IMR-90 (cell line): ENCODE measurements at regions not wholly inside any gene's neighbourhood (a gene's known extent, or its start where the extent isn't known, plus 50 kb on each side); places are given as distances from the start of the nearest gene placed in this dataset.

ENCODE experiments used
- ATAC-seq: fragments of 200-7000 bp; cut with Tn5 transposase; 2 replicates; pipeline ENCODE4 v1.9.1; 2020; ENCODE audit warnings: low read depth, mild to moderate bottlenecking, moderate library complexity
- BruUV-seq: library from RNA; stranded (reverse); fragments of 400-500 nt; replicated peaks from 2 replicates; lab custom pipeline; 2021; lab: Mats Ljungman, UMichigan
- CTCF ChIA-PET: fragments of 300-600 bp; formaldehyde crosslinking; extraction: SDS; loops from one replicate; lab custom pipeline; 2021; ENCODE audit warnings: antibody characterized with exemption; lab: Yijun Ruan, JAX
- POLR2A ChIA-PET: fragments of 300-600 bp; sonication (Branson Sonifier 250); formaldehyde crosslinking; loops from one replicate; lab custom pipeline; 2022; ENCODE audit warnings: antibody characterized with exemption; ENCODE audit not compliant: unreplicated experiment; lab: Charles Lee
- DNase-seq: peaks from one replicate; pipeline ENCODE4 v3.0.0; 2013
- H2AFZ ChIP-seq: replicated peaks from 2 replicates; pipeline ENCODE3; 2013; ENCODE audit warnings: low read length, mild to moderate bottlenecking; ENCODE audit not compliant: poor library complexity
- H2AK5ac ChIP-seq: 2 replicates; pipeline ENCODE4 v1.6.1; 2013; ENCODE audit warnings: low read depth, low read length, inconsistent platforms
- H2AK9ac ChIP-seq: replicated peaks from 2 replicates; pipeline ENCODE3; 2013; ENCODE audit warnings: mild to moderate bottlenecking, low read depth, low read length, moderate library complexity; ENCODE audit not compliant: poor library complexity
- H2BK120ac ChIP-seq: 2 replicates; pipeline ENCODE4 v1.6.1; 2013; ENCODE audit warnings: low read depth, low read length, inconsistent platforms
- H2BK15ac ChIP-seq: 3 replicates; pipeline ENCODE4 v1.6.1; 2013; ENCODE audit warnings: low read depth, low read length, inconsistent platforms
- H2BK20ac ChIP-seq: 2 replicates; pipeline ENCODE4 v1.6.1; 2013; ENCODE audit warnings: low read depth, mild to moderate bottlenecking, inconsistent platforms, low read length, moderate library complexity
- H2BK5ac ChIP-seq: 2 replicates; pipeline ENCODE4 v1.6.1; 2013; ENCODE audit warnings: mild to moderate bottlenecking, low read depth, low read length, inconsistent platforms; ENCODE audit not compliant: poor library complexity, severe bottlenecking
- H3K14ac ChIP-seq: replicated peaks from 2 replicates; pipeline ENCODE4 v1.6.1; 2013; ENCODE audit warnings: low read depth, low read length, inconsistent platforms
- H3K18ac ChIP-seq: 2 replicates; pipeline ENCODE4 v1.6.1; 2013; ENCODE audit warnings: low read depth, low read length, control low read depth
- H3K23ac ChIP-seq: 2 replicates; pipeline ENCODE4 v1.6.1; 2013; ENCODE audit warnings: low read depth, low read length, inconsistent platforms
- H3K27ac ChIP-seq: 2 replicates; pipeline ENCODE4 v1.5.1; 2013; ENCODE audit warnings: mild to moderate bottlenecking, control low read depth, low read length; ENCODE audit not compliant: insufficient read depth
- H3K27me3 ChIP-seq: 2 replicates; pipeline ENCODE4 v1.6.1; 2013; ENCODE audit warnings: low read length; ENCODE audit not compliant: control insufficient read depth, insufficient read depth
- H3K36me3 ChIP-seq: 2 replicates; pipeline ENCODE4 v1.6.1; 2013; ENCODE audit warnings: low read length, mixed read lengths; ENCODE audit not compliant: control insufficient read depth, insufficient read depth
- H3K4ac ChIP-seq: 2 replicates; pipeline ENCODE4 v1.6.1; 2013; ENCODE audit warnings: low read depth, low read length, inconsistent platforms
- H3K4me1 ChIP-seq: 2 replicates; pipeline ENCODE4 v1.6.1; 2013; ENCODE audit warnings: low read length, mixed read lengths; ENCODE audit not compliant: control insufficient read depth, insufficient read depth
- H3K4me2 ChIP-seq: 2 replicates; pipeline ENCODE4 v1.6.1; 2013; ENCODE audit warnings: low read depth, mild to moderate bottlenecking, control low read depth, low read length, moderate library complexity
- H3K4me3 ChIP-seq: 2 replicates; pipeline ENCODE4 v1.5.1; 2013; ENCODE audit warnings: low read depth, mild to moderate bottlenecking, control low read depth, low read length, moderate library complexity; ENCODE audit not compliant: insufficient read depth
- H3K56ac ChIP-seq: 2 replicates; pipeline ENCODE4 v1.6.1; 2013; ENCODE audit warnings: low read length, inconsistent platforms; ENCODE audit not compliant: insufficient read depth; ENCODE audit errors: extremely low read depth
- H3K79me1 ChIP-seq, 2 experiments: 2 replicates each; pipeline ENCODE4 v1.6.1; 2013; ENCODE audit warnings: low read length in 2 of 2, inconsistent platforms in 1 of 2, low read depth in 1 of 2
- H3K9ac ChIP-seq: 2 replicates; pipeline ENCODE4 v1.6.1; 2013; ENCODE audit warnings: low read depth, low read length, control low read depth
- H3K9me1 ChIP-seq: 2 replicates; pipeline ENCODE4 v1.6.1; 2013; ENCODE audit warnings: low read length, inconsistent platforms; ENCODE audit not compliant: insufficient read depth
- H3K9me3 ChIP-seq: 2 replicates; pipeline ENCODE4 v1.6.1; 2013; ENCODE audit warnings: low read length; ENCODE audit not compliant: control insufficient read depth, insufficient read depth
- H4K20me1 ChIP-seq: 2 replicates; pipeline ENCODE4 v1.6.1; 2013; ENCODE audit warnings: low read length, inconsistent platforms; ENCODE audit not compliant: insufficient read depth
- H4K5ac ChIP-seq: 2 replicates; pipeline ENCODE4 v1.6.1; 2013; ENCODE audit warnings: mild to moderate bottlenecking, low read depth, low read length, control low read depth
- H4K8ac ChIP-seq, 2 experiments: 2 replicates each; pipeline ENCODE4 v1.6.1; 2013; ENCODE audit warnings: low read depth in 2 of 2, low read length in 2 of 2, control low read depth in 1 of 2, inconsistent platforms in 1 of 2
- H4K91ac ChIP-seq: 2 replicates; pipeline ENCODE4 v1.6.1; 2013; ENCODE audit warnings: low read depth, low read length, inconsistent platforms; ENCODE audit not compliant: insufficient read depth
- NFE2L2 ChIP-seq: fragments of 150-350 bp; IDR thresholded peaks from 2 replicates; pipeline ENCODE4 v1.6.1; 2016; ENCODE audit warnings: low read depth, mild to moderate bottlenecking, low read length
- RFX5 ChIP-seq: IDR thresholded peaks from 2 replicates; pipeline ENCODE4 v1.8.0; 2012; ENCODE audit warnings: low read depth, mild to moderate bottlenecking, low read length, moderate library complexity
- WGBS, 2 experiments: methylation state at CpG; one replicate each; pipeline versions ENCODE4 v1.1.5 to v1.1.7; 2013; ENCODE audit warnings: missing lambda C conversion rate in 2 of 2; ENCODE audit not compliant: insufficient read length in 1 of 2; ENCODE audit errors: extremely low coverage in 2 of 2; 5-methylcytosine and 5-hydroxymethylcytosine counted together
- dilution Hi-C: fragments of 300-500 bp; cut with HindIII; formaldehyde crosslinking; loops from one replicate; pipeline ENCODE4 v1.14.3; 2018; ENCODE audit warnings: low sequenced_read_pairs; ENCODE audit not compliant: unreplicated experiment
- in situ Hi-C: fragments of 300-500 bp; cut with MboI; formaldehyde crosslinking; loops from 3 replicates; pipeline ENCODE4 v1.14.3; 2019; ENCODE audit warnings: low sequenced_read_pairs, inconsistent platforms, mixed read lengths
- intact Hi-C: fragments of 100-400 bp; cut with micrococcal nuclease; formaldehyde crosslinking; loops from 2 replicates; pipeline ENCODE4 v1.10.0; 2022

- dilution Hi-C loops, result no loop called here
- Histone ChIP-seq H3K23ac (no peak overlapping the region), H3K36me3 (no peaks in the 10 kb centered on the region), H3K9me3 (no peaks in the 10 kb centered on the region), H4K8ac (no peak overlapping the region), H3K14ac (no peak overlapping the region), H3K27me3 (peaks cover 37% of the 10 kb centered on the region), H3K79me1 (no peaks in the 10 kb centered on the region), H3K4me1 (no peaks in the 10 kb centered on the region), H3K27ac (no peak overlapping the region), H3K56ac (no peak overlapping the region), H3K9ac (no peak overlapping the region), H4K5ac (no peak overlapping the region), H3K4me2 (no peak overlapping the region), H3K4ac (no peak overlapping the region), H3K4me3 (no peak overlapping the region), H2AFZ (no peak overlapping the region), H4K91ac (no peak overlapping the region), H3K9me1 (no peaks in the 10 kb centered on the region), H4K20me1 (no peaks in the 10 kb centered on the region), H2BK5ac (no peak overlapping the region), H3K18ac (no peak overlapping the region), H2BK20ac (no peak overlapping the region), H2AK5ac (no peak overlapping the region), H2AK9ac (no peak overlapping the region), H2BK15ac (no peak overlapping the region), H2BK120ac (no peak overlapping the region)
- ATAC-seq, result no peak
- POLR2A ChIA-PET, result no interaction called here
- TF ChIP-seq NFE2L2 (no peak), RFX5 (no peak)
- WGBS, 2 experiments, result no CpG with 5 or more reads among the region's 2 CpGs
- CTCF ChIA-PET, result interaction anchor here (0.8 kb wide), 1 partner anchor 51 kb away, joined by 3 read pairs; no protein-coding TSS in a partner anchor
- intact Hi-C loops, result no loop called here
- no peak for DNase-seq
- no TSS peak for BruUV-seq
- in situ Hi-C loops, result no loop called here
Measured at GRCh38 chr11:15618583-15619032, 503.9 kb downstream of the INSC start.
